SK-N-SH (cell line): ENCODE measurements at regions not wholly inside any gene's neighbourhood (a gene's known extent, or its start where the extent isn't known, plus 50 kb on each side); places are given as distances from the start of the nearest gene placed in this dataset.

ENCODE experiments used
- CTCF ChIA-PET: fragments of 300-600, 350-600 bp; formaldehyde crosslinking; extraction: SDS; loops from one replicate; lab custom pipeline; 2021; lab: Yijun Ruan, JAX
- POLR2A ChIA-PET: fragments of 350-600 bp; sonication (Branson Sonifier 250); formaldehyde crosslinking; extraction: SDS; loops from one replicate; lab custom pipeline; 2020; ENCODE audit warnings: antibody characterized with exemption, inconsistent platforms; lab: Yijun Ruan, JAX
- DNase-seq: peaks from one replicate; pipeline ENCODE4 v3.0.0; 2012
- H2AFZ ChIP-seq: fragments of 200-600 bp; sonication (generic); 2 replicates; pipeline ENCODE4 v1.8.1; 2016; ENCODE audit warnings: antibody characterized with exemption, mild to moderate bottlenecking, low read depth
- H3F3A ChIP-seq: fragments of 200-600 bp; sonication (generic); replicated peaks from 2 replicates; pipeline ENCODE3; 2016; ENCODE audit warnings: antibody characterized with exemption, mild to moderate bottlenecking; ENCODE audit not compliant: insufficient read depth
- H3K27ac ChIP-seq, 2 experiments: fragments of 200-500 bp in 1 of 2; fragments of 200-600 bp in 1 of 2; sonication (Bioruptor generic) in 1 of 2; sonication (generic), shearing (Covaris generic) in 1 of 2; 2 replicates each; pipeline versions ENCODE4 v1.5.1 to v1.6.1; 2014 to 2016; ENCODE audit warnings: low read depth in 2 of 2, inconsistent platforms in 1 of 2, low read length in 1 of 2, mild to moderate bottlenecking in 1 of 2, mixed read lengths in 1 of 2
- H3K27me3 ChIP-seq: fragments of 200-600 bp; sonication (generic), shearing (Covaris generic); 2 replicates; pipeline ENCODE4 v1.6.1; 2016; ENCODE audit warnings: mixed run types; ENCODE audit not compliant: insufficient read depth
- H3K36me3 ChIP-seq, 2 experiments: fragments of 200-500 bp in 1 of 2; fragments of 200-600 bp in 1 of 2; sonication (Bioruptor generic) in 1 of 2; sonication (generic) in 1 of 2; replicated peaks in 1 of 2; 2 replicates each; pipeline versions ENCODE3 to v1.5.1; 2014 to 2016; ENCODE audit warnings: low read length in 1 of 2, mild to moderate bottlenecking in 1 of 2; ENCODE audit not compliant: insufficient read depth in 2 of 2, control insufficient read depth in 1 of 2
- H3K4me1 ChIP-seq, 2 experiments: fragments of 200-500 bp in 1 of 2; fragments of 200-600 bp in 1 of 2; sonication (Bioruptor generic) in 1 of 2; sonication (generic), shearing (Covaris generic) in 1 of 2; 2 replicates each; pipeline versions ENCODE4 v1.5.1 to v1.6.1; 2014 to 2016; ENCODE audit warnings: low read depth in 1 of 2, low read length in 1 of 2, mixed run types in 1 of 2; ENCODE audit not compliant: insufficient read depth in 2 of 2, control insufficient read depth in 1 of 2
- H3K4me2 ChIP-seq: fragments of 200-600 bp; sonication (generic), shearing (Covaris generic); 2 replicates; pipeline ENCODE4 v1.6.1; 2017; ENCODE audit warnings: mixed run types
- H3K4me3 ChIP-seq, 2 experiments: fragments of 200-500 bp in 1 of 2; fragments of 200-600 bp in 1 of 2; sonication (Bioruptor generic) in 1 of 2; sonication (generic), shearing (Covaris generic) in 1 of 2; 2 replicates each; pipeline versions ENCODE4 v1.5.1 to v1.8.1; 2014 to 2016; ENCODE audit warnings: low read depth in 2 of 2, inconsistent platforms in 1 of 2, low read length in 1 of 2, mild to moderate bottlenecking in 1 of 2, mixed read lengths in 1 of 2, moderate library complexity in 1 of 2
- H3K79me2 ChIP-seq: fragments of 200-600 bp; sonication (generic); 2 replicates; pipeline ENCODE4 v1.8.1; 2017; ENCODE audit warnings: mild to moderate bottlenecking; ENCODE audit not compliant: insufficient read depth
- H3K9ac ChIP-seq: fragments of 200-600 bp; sonication (generic); 2 replicates; pipeline ENCODE4 v1.6.1; 2017; ENCODE audit warnings: mixed run types
- H3K9me2 ChIP-seq: fragments of 200-600 bp; sonication (generic); 2 replicates; pipeline ENCODE4 v1.6.1; 2017; ENCODE audit warnings: mixed run types
- H3K9me3 ChIP-seq: fragments of 200-600 bp; sonication (generic); 2 replicates; pipeline ENCODE4 v1.6.1; 2017; ENCODE audit warnings: mixed run types, mild to moderate bottlenecking, moderate library complexity
- H4K20me1 ChIP-seq: fragments of 200-600 bp; sonication (generic); 2 replicates; pipeline ENCODE4 v1.6.1; 2017; ENCODE audit warnings: mild to moderate bottlenecking, mixed run types; ENCODE audit not compliant: insufficient read depth
- CHD2 ChIP-seq: fragments of 150-350 bp; IDR thresholded peaks from 2 replicates; pipeline ENCODE4 v1.6.1; 2018; ENCODE audit warnings: low read length; ENCODE audit not compliant: partially characterized antibody
- CTCF ChIP-seq: fragments of 200-600 bp; sonication (generic); IDR thresholded peaks from 2 replicates; pipeline ENCODE4 v1.6.1; 2017; ENCODE audit warnings: antibody characterized with exemption, mild to moderate bottlenecking, moderate library complexity
- EP300 ChIP-seq, 2 experiments: IDR thresholded peaks; 2 replicates each; pipeline versions ENCODE4 v1.4.0 to v1.6.1; 2012; ENCODE audit warnings: borderline replicate concordance in 1 of 2, low read depth in 1 of 2, low read length in 1 of 2
- FOXJ3 ChIP-seq: sonication (generic); formaldehyde crosslinking; IDR thresholded peaks from 2 replicates; pipeline ENCODE4 v1.5.1; 2020; ENCODE audit warnings: mild to moderate bottlenecking, missing genetic modification reagents
- FOXM1 ChIP-seq: IDR thresholded peaks from 2 replicates; pipeline ENCODE4 v1.4.0; 2012; ENCODE audit warnings: low read depth, mild to moderate bottlenecking
- GATA2 ChIP-seq: sonication (generic); formaldehyde crosslinking; IDR thresholded peaks from 2 replicates; pipeline ENCODE4 v1.5.0; 2020; ENCODE audit warnings: mild to moderate bottlenecking, missing genetic modification reagents
- IRF3 ChIP-seq: fragments of 150-350 bp; IDR thresholded peaks from 2 replicates; pipeline ENCODE4 v1.6.1; 2016; ENCODE audit warnings: mild to moderate bottlenecking, low read depth, low read length
- JUND ChIP-seq: IDR thresholded peaks from 2 replicates; pipeline ENCODE4 v1.4.0; 2012
- MEF2A ChIP-seq: IDR thresholded peaks from 2 replicates; pipeline ENCODE4 v1.4.0; 2012; ENCODE audit warnings: low read depth, borderline replicate concordance
- MXI1 ChIP-seq: IDR thresholded peaks from 2 replicates; pipeline ENCODE4 v1.6.1; 2012; ENCODE audit warnings: mild to moderate bottlenecking, low read depth, low read length, improper control_type of control experiment
- NFIC ChIP-seq: IDR thresholded peaks from 2 replicates; pipeline ENCODE4 v1.4.0; 2012; ENCODE audit warnings: borderline replicate concordance
- PBX3 ChIP-seq: IDR thresholded peaks from 2 replicates; pipeline ENCODE4; 2012
- POLR2AphosphoS5 ChIP-seq: IDR thresholded peaks from 2 replicates; pipeline ENCODE4 v1.6.1; 2012; ENCODE audit warnings: low read depth, low read length
- RAD21 ChIP-seq: IDR thresholded peaks from 2 replicates; pipeline ENCODE4 v1.6.1; 2012; ENCODE audit warnings: mild to moderate bottlenecking, low read length
- RCOR1 ChIP-seq: fragments of 150-350 bp; IDR thresholded peaks from 2 replicates; pipeline ENCODE4 v1.6.1; 2017; ENCODE audit warnings: antibody characterized with exemption, low read length
- REST ChIP-seq: IDR thresholded peaks from 2 replicates; pipeline ENCODE4 v1.6.1; 2012; ENCODE audit warnings: mild to moderate bottlenecking, low read depth, low read length, moderate library complexity
- RFX5 ChIP-seq: IDR thresholded peaks from 2 replicates; pipeline ENCODE4 v1.6.1; 2012; ENCODE audit warnings: mild to moderate bottlenecking, improper control_type of control experiment, low read length
- RXRA ChIP-seq: IDR thresholded peaks from 2 replicates; pipeline ENCODE4 v1.4.0; 2012; ENCODE audit warnings: low read depth, mild to moderate bottlenecking, borderline replicate concordance
- SIN3A ChIP-seq: IDR thresholded peaks from 2 replicates; pipeline ENCODE4 v1.6.1; 2012; ENCODE audit warnings: low read depth, mild to moderate bottlenecking, low read length, moderate library complexity, borderline replicate concordance
- TAF1 ChIP-seq: IDR thresholded peaks from 2 replicates; pipeline ENCODE4 v1.6.1; 2012; ENCODE audit warnings: low read depth, mild to moderate bottlenecking, low read length, moderate library complexity, borderline replicate concordance
- TCF12 ChIP-seq: IDR thresholded peaks from 2 replicates; pipeline ENCODE4 v1.4.0; 2012
- WGBS: methylation state at CpG from one replicate; pipeline ENCODE4 v1.1.6; 2017; ENCODE audit warnings: low lambda C conversion rate; 5-methylcytosine and 5-hydroxymethylcytosine counted together
- TF ChIP-seq, protein P1 (sequence below): IDR thresholded peaks from 2 replicates; pipeline ENCODE4 v1.4.0; 2012; ENCODE audit warnings: low read depth

DNA sequence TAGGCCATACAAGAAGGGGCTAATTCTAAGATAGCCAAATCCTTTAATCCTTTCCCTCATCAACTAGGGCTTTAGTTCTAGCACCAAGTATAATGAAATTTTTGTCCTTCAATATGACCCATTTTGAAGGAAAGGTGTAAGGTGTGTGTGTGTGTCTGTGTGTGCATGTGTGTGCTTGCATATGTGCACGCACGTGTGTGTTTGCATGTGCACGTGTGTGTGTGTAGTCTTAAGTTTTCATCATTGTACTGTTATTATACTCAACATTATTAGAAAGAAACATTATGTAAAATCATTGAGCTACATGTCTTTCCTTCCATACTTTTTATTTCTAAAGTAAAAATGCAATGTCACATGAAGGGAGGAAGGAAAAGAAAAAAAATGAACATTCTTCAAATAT lies 547.7 kb downstream of the FAM181B start:
- H3K27me3 ChIP-seq, result no peaks in the 10 kb centered on the region
- H3K9ac ChIP-seq, result no peak overlapping the region
- no peak for DNase-seq
- no peaks in the 10 kb centered on the region for H3K79me2 ChIP-seq
- no peaks in the 10 kb centered on the region for H3K36me3 ChIP-seq
- no peaks in the 10 kb centered on the region for H3K9me2 ChIP-seq
- no peak overlapping the region for H2AFZ ChIP-seq
- CTCF ChIA-PET, result no interaction called here
- POLR2A ChIA-PET, result no interaction called here
- 26% methylated on average over 3 of the region's 3 CpGs for WGBS
- no peak overlapping the region for H3K27ac ChIP-seq
- TF ChIP-seq REST, result no peak
- TF ChIP-seq, protein P1, sequence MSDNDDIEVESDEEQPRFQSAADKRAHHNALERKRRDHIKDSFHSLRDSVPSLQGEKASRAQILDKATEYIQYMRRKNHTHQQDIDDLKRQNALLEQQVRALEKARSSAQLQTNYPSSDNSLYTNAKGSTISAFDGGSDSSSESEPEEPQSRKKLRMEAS, result no peak
- no peak for TF ChIP-seq EP300 (IDR thresholded peaks at IDR 0.05; ENCODE audit: borderline replicate concordance in 1 of 2, low read depth in 1 of 2, low read length in 1 of 2)
- TF ChIP-seq SIN3A, result no peak
- no peak for TF ChIP-seq RFX5
- no peak for TF ChIP-seq MXI1
- no peak for TF ChIP-seq TCF12
- no peak for TF ChIP-seq IRF3
- TF ChIP-seq, all 33 proteins: peak for 0
- Histone ChIP-seq H3K4me3 (no peak overlapping the region), H3F3A (no peaks in the 10 kb centered on the region), H3K4me1 (no peaks in the 10 kb centered on the region; a peak in 1 of 4 replicates), H4K20me1 (no peaks in the 10 kb centered on the region), H3K9me3 (no peaks in the 10 kb centered on the region), H3K4me2 (no peak overlapping the region)

- no peaks in the 10 kb centered on the region for H3K9me2 ChIP-seq
- WGBS, result 19% methylated on average over 3 of the region's 3 CpGs
- no peak overlapping the region for H3K9ac ChIP-seq
- no peak overlapping the region for H3K27ac ChIP-seq
- DNase-seq, result no peak
- no peaks in the 10 kb centered on the region for H3K9me3 ChIP-seq
- no peaks in the 10 kb centered on the region for H4K20me1 ChIP-seq
- no peaks in the 10 kb centered on the region for H3K79me2 ChIP-seq
- H3K36me3 ChIP-seq, result no peaks in the 10 kb centered on the region
- no peak overlapping the region for H3K4me3 ChIP-seq
- no peaks in the 10 kb centered on the region for H3F3A ChIP-seq
- H3K27me3 ChIP-seq, result no peaks in the 10 kb centered on the region
- no peak overlapping the region for H2AFZ ChIP-seq
- no peaks in the 10 kb centered on the region; a peak in 1 of 4 replicates for H3K4me1 ChIP-seq
- POLR2A ChIA-PET, result no interaction called here
- CTCF ChIA-PET, result no interaction called here
- no peak overlapping the region for H3K4me2 ChIP-seq
- no peak for TF ChIP-seq TAF1
- TF ChIP-seq, protein P1, result no peak
- TF ChIP-seq CTCF, result no peak
- no peak for TF ChIP-seq RCOR1
- TF ChIP-seq POLR2AphosphoS5, result no peak
- no peak for TF ChIP-seq JUND
- TF ChIP-seq FOXJ3 (CRISPR knock-in tag), result no peak
- TF ChIP-seq MEF2A, result no peak
- no peak for TF ChIP-seq RXRA
- TF ChIP-seq GATA2 (CRISPR knock-in tag), result no peak
- no peak for TF ChIP-seq TCF12
- TF ChIP-seq NFIC, result no peak
- no peak for TF ChIP-seq PBX3
- no peak for TF ChIP-seq RAD21
- TF ChIP-seq CHD2, result no peak
- TF ChIP-seq FOXM1, result no peak
Observed at GRCh38 chr11:82184966-82185365, 548.7 kb downstream of the FAM181B start.
